Endothelial cell (in vitro differentiated cells): ENCODE measurements at regions not wholly inside any gene's neighbourhood (a gene's known extent, or its start where the extent isn't known, plus 50 kb on each side); places are given as distances from the start of the nearest gene placed in this dataset.
"Not testable (repeated sequence)": the region's sequence is repeated elsewhere in the genome, so short reads cannot be mapped to it uniquely, and the experiment has no call there.

ENCODE experiments used
- DNase-seq: peaks from one replicate; pipeline ENCODE4 v3.0.0; 2021; ENCODE audit warnings: low spot score
- H3K27ac Mint-ChIP-seq: one replicate; pipeline ENCODE4 v1.8.0; 2021; ENCODE audit warnings: mixed read lengths, inconsistent platforms; ENCODE audit not compliant: unreplicated experiment
- H3K27me3 Mint-ChIP-seq: one replicate; pipeline ENCODE4 v1.8.0; 2021; ENCODE audit warnings: mild to moderate bottlenecking, moderate library complexity, mixed read lengths, inconsistent platforms; ENCODE audit not compliant: unreplicated experiment
- H3K36me3 Mint-ChIP-seq: one replicate; pipeline ENCODE4 v1.8.0; 2021; ENCODE audit warnings: mild to moderate bottlenecking, low read depth, mixed read lengths, inconsistent platforms; ENCODE audit not compliant: unreplicated experiment
- H3K4me1 Mint-ChIP-seq: one replicate; pipeline ENCODE4 v1.8.0; 2021; ENCODE audit warnings: mild to moderate bottlenecking, mixed read lengths, inconsistent platforms; ENCODE audit not compliant: unreplicated experiment
- H3K4me3 Mint-ChIP-seq: one replicate; pipeline ENCODE4 v1.8.0; 2021; ENCODE audit warnings: mild to moderate bottlenecking, mixed read lengths, inconsistent platforms; ENCODE audit not compliant: unreplicated experiment
- H3K9me3 Mint-ChIP-seq: one replicate; pipeline ENCODE4 v1.8.0; 2021; ENCODE audit warnings: mixed read lengths, inconsistent platforms; ENCODE audit not compliant: unreplicated experiment
- TF ChIP-seq, protein P1 (sequence below): fragments of 200-600 bp; sonication (generic); IDR thresholded peaks from one replicate; pipeline ENCODE4 v1.5.0; 2021; ENCODE audit warnings: antibody characterized with exemption; ENCODE audit not compliant: unreplicated experiment

DNA sequence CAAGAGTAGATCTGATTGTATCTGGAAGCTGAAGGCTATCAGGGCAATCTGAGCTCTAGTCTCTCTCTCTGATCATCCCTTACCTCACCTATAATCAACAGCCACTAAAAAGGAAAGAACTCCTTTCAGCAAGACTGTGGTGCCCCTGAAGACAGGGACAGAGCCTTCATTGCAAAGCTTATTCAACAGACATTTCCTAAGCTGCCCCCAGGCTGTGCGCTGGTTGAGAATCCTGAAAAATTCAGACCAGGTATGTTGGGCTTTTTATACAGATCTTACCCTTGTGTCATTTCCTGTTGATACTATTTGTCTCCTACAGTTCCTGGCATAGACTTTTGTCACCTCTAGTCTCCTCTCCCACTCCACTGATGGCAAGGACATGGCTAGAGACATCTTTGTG is 63.3 kb upstream of the PLA2G4A start:
- no peaks in the 10 kb centered on the region for H3K9me3 Mint-ChIP-seq
- H3K27me3 Mint-ChIP-seq, result peaks cover 14% of the 10 kb centered on the region
- TF ChIP-seq, protein P1, sequence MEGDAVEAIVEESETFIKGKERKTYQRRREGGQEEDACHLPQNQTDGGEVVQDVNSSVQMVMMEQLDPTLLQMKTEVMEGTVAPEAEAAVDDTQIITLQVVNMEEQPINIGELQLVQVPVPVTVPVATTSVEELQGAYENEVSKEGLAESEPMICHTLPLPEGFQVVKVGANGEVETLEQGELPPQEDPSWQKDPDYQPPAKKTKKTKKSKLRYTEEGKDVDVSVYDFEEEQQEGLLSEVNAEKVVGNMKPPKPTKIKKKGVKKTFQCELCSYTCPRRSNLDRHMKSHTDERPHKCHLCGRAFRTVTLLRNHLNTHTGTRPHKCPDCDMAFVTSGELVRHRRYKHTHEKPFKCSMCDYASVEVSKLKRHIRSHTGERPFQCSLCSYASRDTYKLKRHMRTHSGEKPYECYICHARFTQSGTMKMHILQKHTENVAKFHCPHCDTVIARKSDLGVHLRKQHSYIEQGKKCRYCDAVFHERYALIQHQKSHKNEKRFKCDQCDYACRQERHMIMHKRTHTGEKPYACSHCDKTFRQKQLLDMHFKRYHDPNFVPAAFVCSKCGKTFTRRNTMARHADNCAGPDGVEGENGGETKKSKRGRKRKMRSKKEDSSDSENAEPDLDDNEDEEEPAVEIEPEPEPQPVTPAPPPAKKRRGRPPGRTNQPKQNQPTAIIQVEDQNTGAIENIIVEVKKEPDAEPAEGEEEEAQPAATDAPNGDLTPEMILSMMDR, result no peak
- no peaks in the 10 kb centered on the region for H3K36me3 Mint-ChIP-seq
- DNase-seq, result no peak
- H3K27ac Mint-ChIP-seq, result no peak overlapping the region
- H3K4me3 Mint-ChIP-seq, result no peak overlapping the region
- peaks cover 17% of the 10 kb centered on the region for H3K4me1 Mint-ChIP-seq

DNA sequence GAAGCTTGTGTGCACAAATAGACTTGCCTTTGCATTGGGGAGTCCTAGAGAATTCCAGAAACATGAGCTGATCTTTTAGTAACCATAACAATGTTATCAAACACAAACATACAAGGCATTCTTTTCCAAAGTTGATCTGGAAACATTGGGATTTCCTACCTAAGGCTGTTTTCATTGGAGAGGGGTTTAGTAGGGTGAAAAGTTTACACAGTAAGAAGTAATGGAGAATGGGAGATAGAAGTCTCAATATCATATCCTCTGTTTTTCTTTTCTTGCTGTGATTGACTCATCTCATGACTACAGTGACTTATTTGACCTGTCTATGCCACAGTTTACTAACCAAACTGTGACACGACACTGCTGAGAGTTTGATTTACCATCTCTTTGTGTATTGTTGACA is 65.6 kb upstream of the PLA2G4A start:
- peaks cover 17% of the 10 kb centered on the region for H3K4me1 Mint-ChIP-seq
- H3K9me3 Mint-ChIP-seq, result no peaks in the 10 kb centered on the region
- no peaks in the 10 kb centered on the region for H3K36me3 Mint-ChIP-seq
- peaks cover 14% of the 10 kb centered on the region for H3K27me3 Mint-ChIP-seq
- no peak for DNase-seq
- H3K27ac Mint-ChIP-seq, result peak overlapping the region; percentile 97
- no peak overlapping the region for H3K4me3 Mint-ChIP-seq
- TF ChIP-seq, protein P1, result no peak

DNA sequence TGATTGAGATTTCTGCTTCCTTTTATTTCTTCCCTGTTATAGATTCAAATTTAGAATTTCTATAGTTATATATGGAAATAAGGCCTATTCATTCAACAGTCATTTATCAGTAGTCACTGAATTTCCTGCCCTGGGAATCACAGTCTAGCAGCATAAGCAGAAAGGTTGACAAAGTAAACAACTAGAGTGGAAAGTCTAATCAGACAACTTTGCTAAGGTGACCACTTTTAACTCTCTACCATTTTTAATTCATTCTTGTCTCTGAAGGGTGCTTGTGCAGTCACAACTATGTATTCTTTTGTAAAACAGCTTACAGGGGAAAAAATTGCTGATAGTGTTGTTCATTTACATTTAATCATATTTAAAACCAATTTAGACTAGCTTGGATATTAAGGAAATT is 66.1 kb upstream of the PLA2G4A start:
- Mint-ChIP-seq H3K4me3 (no peak overlapping the region), H3K4me1 (peaks cover 17% of the 10 kb centered on the region), H3K27me3 (peaks cover 14% of the 10 kb centered on the region), H3K9me3 (no peaks in the 10 kb centered on the region), H3K27ac (peak overlapping the region; percentile 97), H3K36me3 (no peaks in the 10 kb centered on the region)
- DNase-seq, result no peak
- TF ChIP-seq, protein P1, result no peak

DNA sequence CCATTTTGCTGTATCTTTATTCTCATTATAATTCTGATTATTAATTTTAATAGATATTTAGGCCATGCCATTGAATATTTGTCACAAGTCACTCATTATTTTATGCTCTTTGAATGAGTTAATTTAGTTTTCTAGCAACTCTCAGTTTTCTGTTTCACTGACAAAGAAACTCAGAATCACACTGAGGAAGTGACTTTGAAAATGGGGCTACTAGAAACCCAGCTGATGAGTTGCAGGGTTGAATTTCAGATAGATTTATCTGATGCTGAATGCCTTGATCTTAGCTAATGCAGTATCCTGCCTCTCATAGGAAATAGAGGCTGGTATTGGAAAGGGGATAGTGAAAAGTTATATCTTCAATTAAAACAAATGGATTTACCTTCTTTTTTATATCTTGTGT is 67.4 kb upstream of the PLA2G4A start:
- no peak overlapping the region for H3K4me3 Mint-ChIP-seq
- peaks cover 12% of the 10 kb centered on the region for H3K27me3 Mint-ChIP-seq
- no peak overlapping the region for H3K27ac Mint-ChIP-seq
- TF ChIP-seq, protein P1, result no peak
- no peaks in the 10 kb centered on the region for H3K9me3 Mint-ChIP-seq
- H3K36me3 Mint-ChIP-seq, result no peaks in the 10 kb centered on the region
- no peak for DNase-seq
- peaks cover 17% of the 10 kb centered on the region for H3K4me1 Mint-ChIP-seq

DNA sequence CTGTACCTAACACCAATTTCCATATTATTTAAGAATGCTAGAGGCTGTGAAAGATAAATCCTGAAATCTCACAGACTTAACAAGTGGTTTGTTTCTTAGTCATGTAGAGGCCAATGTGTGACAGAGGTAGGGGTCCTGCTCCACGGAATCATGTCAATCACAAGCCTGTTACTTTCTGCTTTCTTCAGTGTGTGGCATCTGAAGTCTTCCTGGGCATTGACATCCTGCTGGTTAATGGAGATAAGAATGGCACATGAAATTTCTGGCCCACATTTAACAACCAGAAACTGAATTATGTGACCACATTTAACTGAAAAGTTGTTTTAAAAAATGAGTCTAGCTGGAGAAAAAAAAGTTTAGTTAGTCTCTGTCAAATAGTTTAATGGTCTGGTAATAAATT is 68.3 kb upstream of the PLA2G4A start:
- no peak overlapping the region for H3K4me3 Mint-ChIP-seq
- H3K27me3 Mint-ChIP-seq, result peaks cover 12% of the 10 kb centered on the region
- no peak overlapping the region for H3K27ac Mint-ChIP-seq
- H3K4me1 Mint-ChIP-seq, result peaks cover 17% of the 10 kb centered on the region
- H3K9me3 Mint-ChIP-seq, result no peaks in the 10 kb centered on the region
- TF ChIP-seq, protein P1, result no peak
- no peaks in the 10 kb centered on the region for H3K36me3 Mint-ChIP-seq
- DNase-seq, result no peak

DNA sequence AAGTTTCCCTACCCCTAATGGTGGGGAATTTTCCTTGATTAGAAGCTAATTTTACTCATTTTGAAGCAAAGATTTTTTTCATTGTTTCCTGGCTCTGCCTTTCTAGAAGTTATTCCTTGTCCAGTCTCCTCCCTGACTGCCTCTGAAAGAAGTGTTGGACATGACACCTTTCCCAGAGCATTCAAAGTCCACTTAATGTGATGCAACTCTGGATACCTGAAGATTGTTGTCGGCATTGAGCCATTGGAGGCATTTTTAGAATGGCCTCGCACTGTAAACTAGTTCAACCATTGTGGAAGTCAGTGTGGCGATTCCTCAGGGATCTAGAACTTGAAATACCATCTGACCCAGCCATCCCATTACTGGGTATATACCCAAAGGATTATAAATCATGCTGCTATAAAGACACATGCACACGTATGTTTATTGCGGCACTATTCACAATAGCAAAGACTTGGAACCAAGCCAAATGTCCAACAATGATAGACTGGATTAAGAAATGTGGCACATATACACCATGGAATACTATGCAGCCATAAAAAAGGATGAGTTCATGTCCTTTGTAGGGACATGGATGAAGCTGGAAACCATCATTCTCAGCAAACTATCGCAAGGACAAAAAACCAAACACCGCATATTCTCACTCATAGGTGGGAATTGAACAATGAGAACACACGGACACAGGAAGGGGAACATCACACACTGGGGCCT is 69.7 kb upstream of the PLA2G4A start:
- H3K4me1 Mint-ChIP-seq, result peaks cover 16% of the 10 kb centered on the region
- not testable (repeated sequence) for H3K27me3 Mint-ChIP-seq, DNase-seq, H3K27ac Mint-ChIP-seq, H3K36me3 Mint-ChIP-seq, H3K9me3 Mint-ChIP-seq, H3K4me3 Mint-ChIP-seq
